TTC549 (cell line): ENCODE measurements at regions not wholly inside any gene's neighbourhood (a gene's known extent, or its start where the extent isn't known, plus 50 kb on each side); places are given as distances from the start of the nearest gene placed in this dataset.
A peak's percentile ranks its signal among the peaks of the same experiment; 100 is the strongest.

ENCODE experiments used
- FAIRE-seq: peaks from 2 replicates; lab custom pipeline; 2012; peaks lifted over from hg19 to GRCh38; lab: Jason Lieb, UNC

GRCh38 chr18:24627644-24628315, 167.3 kb downstream of the HRH4 start:
- no peak for FAIRE-seq

GRCh38 chr18:24628326-24628725, 167.9 kb downstream of the HRH4 start:
- FAIRE-seq = no peak

DNA sequence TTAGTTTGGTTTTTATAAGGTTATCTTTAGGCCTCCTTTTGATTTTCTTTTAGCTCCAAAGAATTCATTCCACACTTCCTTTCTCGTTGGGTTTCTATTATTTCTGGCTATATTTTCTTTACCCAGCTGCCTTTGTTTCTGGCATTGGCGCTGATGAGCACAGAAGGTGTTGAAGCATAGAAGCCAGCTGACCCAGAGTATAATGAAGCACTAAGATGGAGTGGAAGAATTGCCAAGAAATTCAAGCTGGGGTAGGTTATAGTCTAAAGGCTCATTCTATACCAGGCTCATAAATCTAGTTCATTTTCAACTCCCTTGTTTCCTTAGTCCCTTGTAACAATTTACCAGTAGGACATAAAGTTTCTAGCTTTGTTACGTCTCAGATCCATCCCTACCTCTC, 169.5 kb downstream of the HRH4 start:
- FAIRE-seq = no peak

GRCh38 chr18:24630346-24630880, 170.0 kb downstream of the HRH4 start:
- FAIRE-seq = no peak

DNA sequence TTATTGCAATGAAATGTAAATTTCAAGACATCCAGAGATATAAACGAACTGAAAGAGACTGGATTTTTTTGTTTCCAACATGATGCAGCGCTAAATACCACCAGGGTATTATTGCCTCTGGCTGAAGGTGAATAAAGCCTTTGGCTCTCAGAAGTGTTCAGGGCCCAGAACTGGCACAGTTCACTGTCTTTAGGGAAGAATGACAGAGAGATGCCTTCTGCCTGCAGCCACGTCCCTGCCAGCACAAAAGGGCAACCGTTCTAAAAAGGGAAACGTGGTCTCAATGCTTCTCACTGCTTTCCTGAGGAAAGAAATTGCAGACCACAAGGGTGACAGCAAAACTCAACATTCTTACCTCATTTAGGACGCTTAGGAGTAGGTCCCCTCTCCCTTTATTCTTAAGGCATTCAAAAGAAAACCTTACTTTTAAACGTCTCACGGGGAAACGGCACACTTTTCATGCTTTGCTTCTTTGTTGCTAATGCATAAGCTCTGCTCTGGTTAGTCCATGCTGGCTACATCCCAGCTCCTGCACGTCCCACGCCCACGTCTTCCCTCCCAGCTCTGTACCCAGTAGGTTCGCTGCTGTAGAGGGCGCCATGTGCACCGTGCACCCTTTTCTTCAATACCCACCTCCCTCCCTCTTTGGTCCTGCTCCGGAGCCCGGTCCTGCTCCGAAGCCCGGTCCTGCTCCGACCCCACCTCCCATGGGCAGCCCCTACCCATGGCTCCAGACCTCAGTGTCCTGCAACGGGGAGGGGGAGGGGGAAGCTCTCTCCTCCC, 171.0 kb downstream of the HRH4 start:
- no peak for FAIRE-seq

- no peak for FAIRE-seq
Measured at GRCh38 chr18:24632158-24632988, 171.9 kb downstream of the HRH4 start.

- FAIRE-seq = no peak
Measured at GRCh38 chr18:24633121-24633520, 172.7 kb downstream of the HRH4 start.

GRCh38 chr18:24649571-24649970, 189.1 kb downstream of the HRH4 start:
- no peak for FAIRE-seq

DNA sequence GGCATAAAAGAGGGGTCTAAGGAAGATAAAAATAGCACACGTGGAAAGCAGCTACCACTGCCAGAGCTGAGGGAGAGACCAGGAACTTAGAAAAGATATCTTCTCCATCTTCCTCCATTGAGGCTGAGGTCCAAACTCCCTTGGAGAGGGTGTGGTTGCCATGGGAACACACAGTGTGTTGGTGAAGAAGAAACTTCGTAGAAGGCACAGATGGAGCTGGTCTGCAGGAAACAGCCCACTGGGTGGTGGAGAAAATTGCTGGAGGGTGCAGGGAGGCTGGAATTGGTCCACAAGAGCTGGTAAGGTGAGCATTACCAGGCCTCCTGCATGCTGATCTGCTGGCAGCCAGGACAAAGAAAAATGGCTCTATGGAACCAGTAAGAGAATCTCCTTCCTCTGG, 191.0 kb downstream of the HRH4 start:
- FAIRE-seq = no peak

GRCh38 chr18:24656050-24656449, 195.6 kb downstream of the HRH4 start:
- FAIRE-seq = no peak

- FAIRE-seq = peak; percentile 98
Measured at GRCh38 chr18:24656551-24657443, 196.4 kb downstream of the HRH4 start.

GRCh38 chr18:24657444-24657842, 197.0 kb downstream of the HRH4 start:
- FAIRE-seq = no peak

DNA sequence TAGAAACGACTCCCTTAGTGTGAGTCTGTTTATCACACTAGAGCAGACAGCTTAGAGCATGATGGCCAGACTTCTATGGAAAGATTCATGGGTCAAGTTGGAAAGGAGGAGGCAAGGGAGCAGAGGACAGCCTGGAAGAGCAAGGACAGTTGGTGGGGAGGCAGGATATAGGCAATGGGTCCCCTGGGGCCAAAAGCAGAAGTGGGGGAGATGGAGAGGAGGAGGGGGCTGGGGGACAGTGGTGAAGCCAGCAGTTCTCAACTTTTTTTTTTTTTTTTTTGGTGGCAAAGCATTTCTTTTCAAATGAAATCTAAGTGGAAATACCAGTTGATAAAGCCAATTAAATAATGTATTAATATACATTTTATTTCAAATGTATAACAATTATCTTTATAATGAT, 197.9 kb downstream of the HRH4 start:
- FAIRE-seq = no peak

GRCh38 chr18:24659827-24660720, 199.6 kb downstream of the HRH4 start:
- peak; percentile 56 for FAIRE-seq

DNA sequence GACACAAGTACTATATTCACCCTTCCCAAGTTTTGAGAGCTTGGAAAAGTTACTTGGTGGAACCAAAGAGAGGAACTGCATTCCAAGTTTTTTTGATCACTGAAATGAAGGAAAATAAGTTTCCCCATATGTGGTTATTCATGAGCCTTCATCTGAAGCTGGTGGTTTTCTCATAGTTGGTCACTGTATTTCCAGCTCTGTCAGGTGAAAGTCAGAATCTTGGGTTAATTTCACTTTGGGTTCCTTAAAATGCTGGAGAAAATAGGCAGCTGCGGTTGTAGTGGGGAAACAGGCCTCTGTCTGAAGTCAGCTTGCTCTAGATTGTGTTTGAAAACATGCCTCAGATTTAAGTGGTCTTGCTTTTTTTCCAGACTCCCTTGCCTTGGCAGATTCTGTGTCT, 200.5 kb downstream of the HRH4 start:
- no peak for FAIRE-seq

- FAIRE-seq = no peak
Measured at GRCh38 chr18:24662412-24662821, 202.0 kb downstream of the HRH4 start.

- no peak for FAIRE-seq
Measured at GRCh38 chr18:24663026-24663425, 202.6 kb downstream of the HRH4 start.

DNA sequence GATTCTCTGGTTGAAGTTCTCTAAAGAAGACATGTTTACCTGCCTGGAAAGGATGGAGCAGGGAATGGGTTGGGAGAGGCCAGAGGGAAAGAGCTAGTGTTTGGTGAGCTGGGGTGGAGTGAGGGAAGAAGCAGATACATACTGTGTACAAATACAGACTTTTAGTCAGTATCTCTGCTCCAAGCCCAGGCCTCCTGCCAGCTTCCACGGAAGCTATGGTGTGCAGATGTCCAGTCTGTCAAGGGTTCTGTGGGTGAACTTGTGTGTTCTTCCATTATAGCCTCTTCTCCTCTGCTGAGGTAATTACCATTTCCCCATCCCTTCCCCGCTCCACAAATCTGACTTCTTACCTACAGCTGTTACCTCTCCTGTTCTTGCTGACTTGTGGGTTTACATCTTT, 208.6 kb downstream of the HRH4 start:
- FAIRE-seq = no peak

GRCh38 chr18:24669502-24669901, 209.1 kb downstream of the HRH4 start:
- no peak for FAIRE-seq

DNA sequence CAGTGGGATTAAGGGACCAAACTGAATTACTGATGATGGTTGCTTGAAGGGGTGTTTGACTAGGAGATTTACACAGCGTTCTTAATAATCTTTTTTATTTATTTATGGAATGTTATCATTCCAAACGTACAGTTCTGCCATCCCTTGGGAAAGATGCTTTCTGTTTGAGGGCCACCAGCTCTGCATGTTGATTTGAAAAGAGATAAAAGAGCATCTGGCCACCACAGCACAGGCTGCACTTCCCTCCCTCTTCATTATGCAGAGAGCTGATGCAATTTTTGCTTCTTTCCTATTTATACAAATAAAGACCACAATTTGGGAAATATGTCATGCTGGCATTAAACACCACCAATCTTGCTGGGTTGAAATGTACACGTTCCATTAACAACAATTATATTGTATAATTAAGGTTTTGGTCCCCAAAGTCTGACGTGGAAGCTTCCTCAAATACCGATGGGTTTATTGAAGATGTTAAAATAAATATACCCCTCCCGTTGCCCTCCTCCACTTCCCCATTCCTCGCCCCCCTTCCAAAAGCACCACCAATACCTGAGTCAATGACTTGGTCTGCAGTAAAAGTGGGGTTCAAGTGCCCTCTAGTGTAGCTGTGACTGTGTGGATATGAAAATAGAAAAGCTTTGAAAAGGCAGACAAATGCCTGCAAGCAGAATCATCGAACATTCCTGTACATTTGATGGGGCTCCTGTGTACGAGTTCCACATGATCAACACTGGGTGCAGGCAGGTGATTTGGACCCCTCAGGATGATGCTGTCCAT, 211.9 kb downstream of the HRH4 start:
- FAIRE-seq = peak; percentile 95
